ENCODE measurements at regions not wholly inside any gene's neighbourhood (a gene's known extent, or its start where the extent isn't known, plus 50 kb on each side); places are given as distances from the start of the nearest gene placed in this dataset.

DNA sequence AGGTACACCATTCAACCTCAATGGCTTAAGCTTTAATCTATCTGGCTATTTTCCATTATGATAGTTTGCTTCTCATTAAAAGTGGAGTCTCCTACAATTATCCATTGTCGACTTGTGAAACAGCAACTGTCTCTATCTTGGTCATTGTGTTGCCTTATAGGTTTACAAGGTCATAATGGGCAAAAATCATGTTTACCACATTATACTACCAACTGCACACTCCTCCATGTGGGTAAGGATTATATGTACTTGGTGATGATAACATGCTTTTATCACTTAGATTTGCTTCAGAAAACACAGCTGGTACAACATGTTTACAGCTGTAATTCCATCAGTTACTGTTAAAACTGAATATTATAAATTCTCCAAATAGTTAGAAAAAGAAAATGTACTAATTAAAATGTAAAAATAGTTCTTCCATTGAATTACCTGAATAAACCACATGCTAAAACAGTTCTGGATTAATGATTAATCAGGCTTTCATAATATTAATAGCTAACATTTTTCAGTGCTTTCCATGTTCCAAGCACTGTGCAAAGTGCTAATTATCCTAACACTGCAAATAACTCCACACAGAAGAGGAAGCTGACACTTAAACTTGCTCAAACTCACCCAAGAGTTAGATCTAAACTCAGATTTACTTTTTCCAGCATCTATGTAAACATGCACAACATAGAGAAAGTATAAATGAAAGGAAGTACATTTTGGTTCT is 96.7 kb downstream of the OGFRL1 start:
- TF ChIP-seq POLR2A (IDR thresholded peaks at IDR 0.05): no peak
- TF ChIP-seq, protein P1, sequence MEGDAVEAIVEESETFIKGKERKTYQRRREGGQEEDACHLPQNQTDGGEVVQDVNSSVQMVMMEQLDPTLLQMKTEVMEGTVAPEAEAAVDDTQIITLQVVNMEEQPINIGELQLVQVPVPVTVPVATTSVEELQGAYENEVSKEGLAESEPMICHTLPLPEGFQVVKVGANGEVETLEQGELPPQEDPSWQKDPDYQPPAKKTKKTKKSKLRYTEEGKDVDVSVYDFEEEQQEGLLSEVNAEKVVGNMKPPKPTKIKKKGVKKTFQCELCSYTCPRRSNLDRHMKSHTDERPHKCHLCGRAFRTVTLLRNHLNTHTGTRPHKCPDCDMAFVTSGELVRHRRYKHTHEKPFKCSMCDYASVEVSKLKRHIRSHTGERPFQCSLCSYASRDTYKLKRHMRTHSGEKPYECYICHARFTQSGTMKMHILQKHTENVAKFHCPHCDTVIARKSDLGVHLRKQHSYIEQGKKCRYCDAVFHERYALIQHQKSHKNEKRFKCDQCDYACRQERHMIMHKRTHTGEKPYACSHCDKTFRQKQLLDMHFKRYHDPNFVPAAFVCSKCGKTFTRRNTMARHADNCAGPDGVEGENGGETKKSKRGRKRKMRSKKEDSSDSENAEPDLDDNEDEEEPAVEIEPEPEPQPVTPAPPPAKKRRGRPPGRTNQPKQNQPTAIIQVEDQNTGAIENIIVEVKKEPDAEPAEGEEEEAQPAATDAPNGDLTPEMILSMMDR (IDR thresholded peaks at IDR 0.05): no peak
- Histone ChIP-seq H3K4me3 (no peak overlapping the region), H3K27ac (no peak overlapping the region), H3K36me3 (no peaks in the 10 kb centered on the region), H3K27me3 (no peaks in the 10 kb centered on the region), H3K4me1 (no peaks in the 10 kb centered on the region), H3K9me3 (no peaks in the 10 kb centered on the region)
- intact Hi-C loops (cut with DNase I; ENCODE audit: low total_unique reads): loop anchor here (10.0 kb wide), 1 partner anchor 130 kb away; no protein-coding TSS in a partner anchor
- DNase-seq: no peak

DNA sequence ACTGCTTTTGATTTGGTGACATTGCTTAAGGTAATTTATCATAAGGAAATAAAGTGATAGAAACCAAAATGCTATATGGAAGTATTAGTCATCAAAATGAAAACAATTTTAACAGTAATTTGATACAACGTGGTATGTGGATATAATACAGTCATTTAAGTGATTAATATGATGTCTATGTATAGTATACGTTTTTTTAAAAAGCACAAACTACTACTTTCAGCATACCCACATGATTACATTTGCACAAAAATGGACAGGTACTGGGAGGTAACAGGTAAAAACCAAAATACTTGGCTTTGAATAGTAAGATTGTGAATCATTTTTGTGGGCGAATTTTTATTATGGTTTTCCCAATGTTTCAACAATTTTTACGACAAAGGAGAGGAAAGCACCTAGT is 97.6 kb downstream of the OGFRL1 start:
- no peaks in the 10 kb centered on the region for H3K27me3 ChIP-seq
- intact Hi-C loops (cut with DNase I; ENCODE audit: low total_unique reads): loop anchor here (10.0 kb wide), 1 partner anchor 129 kb away; no protein-coding TSS in a partner anchor
- no peak overlapping the region for H3K4me3 ChIP-seq
- H3K4me1 ChIP-seq: no peaks in the 10 kb centered on the region
- no peak for TF ChIP-seq POLR2A (IDR thresholded peaks at IDR 0.05)
- TF ChIP-seq, protein P1 (IDR thresholded peaks at IDR 0.05): no peak
- H3K36me3 ChIP-seq: no peaks in the 10 kb centered on the region
- no peaks in the 10 kb centered on the region for H3K9me3 ChIP-seq
- H3K27ac ChIP-seq: no peak overlapping the region
- DNase-seq: no peak

DNA sequence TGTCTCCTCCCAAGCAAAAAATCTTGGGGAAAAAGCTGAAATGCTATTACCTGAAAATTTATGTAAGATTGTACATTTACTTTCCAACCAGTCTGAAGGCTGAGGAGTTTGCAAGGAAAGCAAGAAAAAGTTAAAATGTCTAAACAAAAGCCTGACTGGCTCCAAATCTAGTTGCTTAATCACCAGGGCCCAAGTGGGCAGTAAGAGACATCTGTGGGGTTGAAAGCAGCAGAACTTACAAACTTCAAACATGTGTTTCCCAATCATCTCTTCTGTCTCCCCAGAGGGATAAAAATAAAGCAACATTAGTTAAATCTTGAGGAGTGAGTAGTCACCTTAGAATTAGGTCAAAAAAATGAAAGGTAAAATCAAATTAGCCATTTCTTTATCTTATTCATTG is 98.6 kb downstream of the OGFRL1 start:
- TF ChIP-seq, protein P1 (IDR thresholded peaks at IDR 0.05): no peak
- TF ChIP-seq POLR2A (IDR thresholded peaks at IDR 0.05): no peak
- Histone ChIP-seq H3K27me3 (no peaks in the 10 kb centered on the region), H3K27ac (no peak overlapping the region), H3K9me3 (no peaks in the 10 kb centered on the region), H3K36me3 (no peaks in the 10 kb centered on the region), H3K4me1 (no peaks in the 10 kb centered on the region), H3K4me3 (no peak overlapping the region)
- no peak for DNase-seq
- intact Hi-C loops (cut with DNase I; ENCODE audit: low total_unique reads): loop anchor here (10.0 kb wide), 1 partner anchor 128 kb away; no protein-coding TSS in a partner anchor

DNA sequence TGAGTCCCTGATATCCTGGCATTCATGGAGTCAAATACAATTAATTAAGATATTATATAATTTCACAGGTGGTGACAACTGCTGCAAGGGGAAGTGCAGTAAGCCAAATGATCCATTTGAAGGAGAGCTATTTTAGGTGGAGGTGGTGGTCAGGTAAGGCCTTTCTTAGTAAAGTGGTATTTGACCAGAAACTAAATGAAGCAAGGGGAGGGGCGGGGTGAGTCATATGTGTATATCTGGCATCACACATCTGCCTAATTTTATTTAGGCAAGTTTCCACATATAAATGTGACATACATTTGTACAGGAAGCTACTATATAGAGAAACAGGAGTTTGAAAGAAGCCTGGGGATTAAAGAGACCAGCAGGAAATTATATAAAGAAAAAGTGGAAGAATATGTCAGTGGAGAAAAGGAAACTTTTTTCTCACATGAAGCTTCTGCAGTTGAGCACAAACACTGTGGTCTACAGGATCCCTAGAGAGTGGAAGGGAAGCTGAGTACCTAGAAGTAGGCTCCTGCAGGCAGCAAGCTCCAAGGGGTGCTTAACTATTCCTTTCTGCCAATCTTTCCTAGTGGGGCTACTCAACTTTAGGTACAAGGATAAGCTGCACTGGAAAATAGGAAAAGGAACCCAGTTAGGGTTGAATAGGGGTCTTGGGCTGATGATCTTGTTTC is 99.6 kb downstream of the OGFRL1 start:
- DNase-seq: no peak
- H3K9me3 ChIP-seq: no peaks in the 10 kb centered on the region
- no peaks in the 10 kb centered on the region for H3K4me1 ChIP-seq
- TF ChIP-seq POLR2A (IDR thresholded peaks at IDR 0.05): no peak
- TF ChIP-seq, protein P1 (IDR thresholded peaks at IDR 0.05): no peak
- no peaks in the 10 kb centered on the region for H3K27me3 ChIP-seq
- H3K36me3 ChIP-seq: no peaks in the 10 kb centered on the region
- H3K27ac ChIP-seq: no peak overlapping the region
- no peak overlapping the region for H3K4me3 ChIP-seq
- intact Hi-C loops (cut with DNase I; ENCODE audit: low total_unique reads): loop anchor here (10.0 kb wide), 1 partner anchor 127 kb away; no protein-coding TSS in a partner anchor

All from uterus (tissue), 3 donors.